Smooth muscle cell of the brain vasculature (primary cell): ENCODE measurements at regions not wholly inside any gene's neighbourhood (a gene's known extent, or its start where the extent isn't known, plus 50 kb on each side); places are given as distances from the start of the nearest gene placed in this dataset.
"Not testable (repeated sequence)": the region's sequence is repeated elsewhere in the genome, so short reads cannot be mapped to it uniquely, and the experiment has no call there.

Experiments used
- DNase-seq: peaks from one replicate; pipeline ENCODE4 v3.0.0-alpha.2; 2012; ENCODE audit warnings: low read depth, low spot score

DNA sequence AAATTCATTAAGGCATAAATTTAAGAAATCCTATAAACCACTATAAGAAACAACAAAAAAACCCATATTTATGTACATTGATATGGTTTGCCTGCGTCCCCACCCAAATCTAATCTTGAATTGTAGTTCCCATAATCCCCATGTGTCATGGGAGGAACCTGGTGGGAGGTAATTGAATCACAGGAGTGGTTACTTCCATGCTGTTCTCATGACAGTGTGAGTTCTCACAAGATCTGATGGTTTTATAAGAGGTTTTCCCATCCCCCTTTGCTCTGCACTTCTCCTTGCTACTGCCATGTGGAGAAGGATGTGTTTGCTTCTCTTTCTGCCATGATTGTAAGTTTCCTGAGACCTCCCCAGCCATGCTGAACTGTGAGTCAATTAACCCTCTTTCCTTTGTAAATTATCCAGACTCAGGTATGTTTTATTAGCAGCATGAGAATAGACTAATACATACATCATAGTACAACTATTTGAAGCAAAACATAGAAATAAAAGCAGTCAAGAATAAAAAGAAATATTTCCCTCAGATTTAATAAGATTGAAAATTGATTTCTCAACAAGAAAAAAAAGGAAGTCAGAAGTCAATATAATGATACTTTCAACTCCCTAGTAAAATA, 209.0 kb upstream of the GPC6 start:
- DNase-seq: no peak

DNA sequence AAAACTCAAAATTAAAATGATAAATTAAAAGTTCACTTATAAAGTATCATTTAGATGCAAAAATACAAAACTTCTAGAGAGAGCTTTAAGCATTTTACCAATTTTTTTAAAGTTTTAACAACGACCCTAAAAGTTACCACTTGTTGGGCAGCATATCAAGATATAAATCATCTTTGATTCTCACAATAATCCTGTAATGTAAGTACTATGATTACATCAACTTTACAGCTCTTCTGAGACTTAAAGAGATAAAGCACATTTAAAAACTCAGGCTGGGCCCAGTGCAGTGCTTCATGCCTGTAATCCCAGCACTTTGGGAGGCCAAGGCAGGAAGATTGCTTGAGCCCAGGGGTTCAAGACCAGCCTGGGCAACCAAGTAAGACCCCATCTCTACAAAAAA, 202.7 kb upstream of the GPC6 start:
- DNase-seq: no peak

DNA sequence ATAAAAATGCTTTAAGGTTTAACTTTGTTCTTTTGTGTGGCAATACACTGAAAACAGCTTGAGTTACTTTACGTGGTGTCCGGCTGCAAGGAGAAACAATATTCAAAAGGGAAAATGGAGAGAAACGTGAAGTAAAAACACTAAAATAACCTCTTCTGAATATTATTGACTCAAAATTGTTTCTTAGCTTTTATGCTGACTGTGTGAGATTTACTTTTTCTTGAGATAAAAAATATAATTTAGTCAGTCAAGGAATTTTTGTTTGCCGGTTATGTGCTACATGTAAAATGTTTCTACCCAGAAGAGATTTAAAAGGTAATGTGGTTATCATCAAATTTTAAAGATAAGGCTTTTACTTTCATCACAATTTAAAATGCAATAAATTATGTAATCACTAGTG, 200.6 kb upstream of the GPC6 start:
- DNase-seq: no peak

DNA sequence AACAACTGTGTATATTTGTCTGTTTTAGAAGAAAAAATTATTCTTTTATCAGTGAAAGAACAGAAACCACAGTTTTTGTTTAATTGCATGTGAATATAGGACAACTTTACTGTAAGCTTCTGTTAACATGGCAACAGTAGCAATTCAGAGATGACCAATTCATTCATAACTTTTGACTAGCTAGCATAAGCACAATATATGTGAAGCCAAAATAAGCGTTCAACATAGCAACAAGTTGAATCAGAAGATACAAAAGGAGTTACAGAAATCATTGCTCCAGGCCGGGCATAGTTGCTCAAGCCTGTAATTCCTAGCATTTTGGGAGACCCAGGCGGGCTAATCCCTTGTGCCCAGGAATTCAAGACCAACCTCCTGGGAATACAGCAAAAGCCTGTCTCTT, 197.1 kb upstream of the GPC6 start:
- no peak for DNase-seq

DNA sequence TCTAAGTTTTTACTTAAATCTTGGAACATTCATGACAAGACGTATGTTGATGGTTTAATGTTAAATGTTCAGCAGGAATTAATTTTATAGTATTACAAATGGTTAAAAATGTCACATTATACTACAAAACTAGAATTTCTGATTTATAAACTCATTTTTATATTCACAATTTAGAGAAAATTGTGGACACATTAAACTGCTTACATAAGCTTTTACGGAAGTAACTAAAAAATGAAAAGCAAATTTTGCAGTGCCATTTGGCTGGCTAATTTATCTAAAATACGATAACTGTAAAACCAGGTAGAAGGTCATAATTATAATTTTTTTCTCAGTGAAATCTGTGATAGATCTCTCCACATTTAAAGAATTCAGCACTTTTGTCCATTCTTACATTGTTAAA, 190.2 kb upstream of the GPC6 start:
- no peak for DNase-seq

DNA sequence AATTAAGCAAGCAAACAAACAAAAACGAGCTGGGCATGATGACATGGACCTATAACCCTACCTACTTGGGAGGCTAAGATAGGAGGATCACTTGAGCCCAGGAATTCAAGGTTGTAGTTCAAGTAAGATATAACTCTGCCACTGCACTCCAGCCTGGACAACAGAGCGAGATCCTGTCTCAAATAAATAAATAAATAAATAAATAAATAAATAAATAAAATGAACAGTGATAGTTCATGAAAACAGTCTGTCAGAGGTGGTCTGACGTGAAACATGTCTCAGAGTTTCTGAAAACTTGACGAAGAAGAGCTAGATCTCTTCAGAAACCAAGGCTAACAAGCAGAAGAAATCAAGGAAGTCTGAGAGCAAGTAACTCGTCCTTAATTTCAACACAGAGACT, 188.8 kb upstream of the GPC6 start:
- DNase-seq: no peak

DNA sequence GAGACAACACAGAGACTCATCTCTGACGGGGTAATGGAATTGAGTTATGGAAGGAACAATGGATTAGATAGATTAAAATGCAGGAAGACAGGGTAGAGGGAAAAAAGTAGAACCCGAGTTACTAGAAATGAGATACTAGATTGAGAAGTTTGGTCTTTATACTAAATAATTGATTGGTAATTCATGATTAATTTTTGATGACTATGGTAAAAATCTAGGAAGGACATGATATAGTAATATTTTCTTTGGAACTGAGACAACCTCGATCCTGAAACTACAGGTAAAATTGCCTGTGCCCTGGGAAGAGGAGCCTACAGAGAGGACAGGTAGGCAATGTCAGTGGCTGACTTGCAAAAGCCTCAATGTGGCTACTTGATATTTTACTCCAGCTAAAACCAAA, 188.4 kb upstream of the GPC6 start:
- DNase-seq: no peak

DNA sequence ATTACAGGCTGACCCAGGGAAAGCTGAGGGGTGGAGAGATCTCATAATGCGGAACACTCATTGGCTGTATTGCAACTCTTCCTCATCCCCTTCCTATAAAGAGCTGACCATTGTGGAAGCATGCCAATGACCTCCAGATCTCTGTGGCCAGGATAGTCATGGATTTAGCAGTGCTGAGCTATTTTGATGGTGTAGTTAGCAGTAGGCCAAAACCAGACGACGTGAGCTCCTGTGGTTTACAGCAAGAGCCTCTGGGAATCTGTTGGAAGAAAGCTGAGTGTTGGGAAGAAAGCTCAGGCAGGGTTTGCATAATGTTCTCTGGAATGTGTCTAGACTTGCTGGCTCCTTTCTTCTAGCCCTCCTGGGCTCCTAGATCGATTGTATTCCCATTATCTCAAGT, 187.5 kb upstream of the GPC6 start:
- DNase-seq: no peak

DNA sequence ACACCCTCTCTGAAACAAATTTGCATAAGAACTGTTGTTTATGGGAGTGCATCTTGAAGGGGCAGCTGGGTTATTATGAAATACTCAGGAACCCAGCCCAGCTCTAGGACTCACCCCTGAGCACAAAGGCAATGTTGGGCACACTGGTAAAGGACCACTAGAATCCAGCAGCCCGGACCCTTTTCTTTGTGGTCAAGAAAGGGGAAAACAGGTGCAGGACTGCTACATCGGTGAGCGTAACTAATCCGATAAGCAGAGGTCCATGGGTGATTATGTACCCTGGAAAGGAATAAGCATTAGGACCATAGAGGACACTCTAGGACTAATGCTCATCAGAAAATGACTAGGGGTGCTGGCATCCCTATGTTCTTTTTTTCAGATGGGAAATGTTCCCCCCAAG, 185.0 kb upstream of the GPC6 start:
- DNase-seq: not testable (repeated sequence)

DNA sequence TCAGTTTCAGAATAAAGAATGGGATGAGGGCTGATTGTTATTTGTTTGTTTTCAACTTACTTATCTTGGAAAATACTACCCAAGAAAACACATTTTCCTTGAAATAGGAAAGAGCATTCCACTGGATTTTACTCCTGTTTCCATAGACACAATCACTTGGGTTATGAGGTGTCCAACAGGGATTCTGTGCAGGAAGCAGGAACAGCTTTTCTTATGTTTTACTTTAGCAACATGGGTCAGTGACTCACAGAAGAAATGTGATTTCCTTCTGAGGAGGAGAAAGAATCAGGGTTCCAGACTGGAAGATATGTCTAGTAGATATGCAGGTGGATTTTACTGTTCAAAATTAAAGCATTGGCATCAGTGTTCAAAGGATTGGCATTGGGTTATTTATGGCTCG, 180.8 kb upstream of the GPC6 start:
- DNase-seq: no peak

DNA sequence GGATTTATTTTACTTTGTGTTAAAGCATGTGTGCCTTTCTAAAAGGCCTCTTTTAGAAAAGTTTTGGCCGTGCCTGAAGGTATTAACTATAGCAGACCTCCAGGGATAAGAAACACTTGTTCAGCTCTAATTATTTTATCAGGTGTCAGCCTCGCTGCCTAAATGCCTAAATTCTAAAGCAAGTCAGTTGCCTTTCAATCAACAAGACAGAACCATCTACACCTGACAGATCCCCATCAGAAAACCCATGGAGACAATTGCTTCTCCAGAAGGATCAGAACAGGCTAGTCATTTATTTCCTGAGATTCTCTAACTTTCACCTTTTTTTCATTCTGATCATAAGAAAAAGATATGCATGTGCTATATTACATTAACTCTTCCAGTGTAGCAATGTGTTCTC, 171.4 kb upstream of the GPC6 start:
- DNase-seq: no peak

DNA sequence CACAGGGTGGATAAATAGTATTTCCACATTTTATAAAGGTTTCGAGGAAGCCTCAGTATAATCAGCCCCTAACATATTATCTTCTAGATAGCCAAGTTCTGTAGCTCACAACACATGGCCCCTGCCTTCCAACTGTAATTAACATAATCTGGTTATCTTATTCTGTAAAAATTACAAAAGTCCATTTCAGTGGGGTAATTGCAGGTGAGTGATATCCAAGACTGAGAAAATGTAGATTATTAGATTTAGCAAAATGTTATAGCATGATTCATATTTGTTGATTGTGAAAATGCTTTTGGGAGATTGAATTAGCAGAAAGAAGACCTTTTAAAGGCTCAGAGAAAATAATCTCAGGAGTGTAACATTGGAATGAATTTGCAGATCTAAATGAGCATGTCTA, 168.3 kb upstream of the GPC6 start:
- DNase-seq: no peak

DNA sequence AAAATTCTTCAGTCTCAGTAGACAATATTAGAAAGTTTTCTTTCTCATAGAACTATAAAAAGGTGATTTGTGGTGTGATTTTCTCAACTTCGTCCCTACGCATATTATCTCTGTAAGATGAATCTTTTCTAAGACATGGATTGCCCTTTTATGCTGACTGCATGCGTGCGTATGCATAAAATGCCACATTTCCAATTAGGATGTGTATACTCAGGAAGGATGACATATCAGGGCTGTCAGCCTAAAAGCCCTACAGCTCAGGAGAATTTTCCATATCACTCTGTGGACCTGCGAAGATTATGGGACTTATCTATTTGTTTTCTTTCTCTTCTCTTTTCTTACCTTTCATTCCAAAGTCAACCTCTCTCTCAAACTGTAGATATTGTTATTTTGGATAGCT, 166.5 kb upstream of the GPC6 start:
- DNase-seq: no peak

DNA sequence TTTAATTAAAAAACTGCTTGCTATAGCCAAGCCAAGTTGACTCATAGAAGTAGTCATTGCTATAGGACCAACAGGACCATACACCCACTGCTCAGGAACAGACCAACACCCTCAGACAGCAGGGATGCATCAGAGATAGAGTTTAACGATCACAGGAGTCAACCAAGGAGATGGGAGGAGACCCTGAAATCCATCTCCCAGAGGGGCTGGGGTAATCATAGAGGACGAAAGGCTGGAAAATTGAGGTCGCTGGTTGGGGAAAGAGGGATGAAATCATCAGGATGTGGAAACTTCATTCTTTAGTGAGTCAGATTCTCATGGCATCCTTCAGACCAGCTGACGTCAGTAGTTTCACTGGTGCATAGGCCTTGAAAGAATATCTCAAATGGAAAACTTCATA, 160.4 kb upstream of the GPC6 start:
- no peak for DNase-seq

DNA sequence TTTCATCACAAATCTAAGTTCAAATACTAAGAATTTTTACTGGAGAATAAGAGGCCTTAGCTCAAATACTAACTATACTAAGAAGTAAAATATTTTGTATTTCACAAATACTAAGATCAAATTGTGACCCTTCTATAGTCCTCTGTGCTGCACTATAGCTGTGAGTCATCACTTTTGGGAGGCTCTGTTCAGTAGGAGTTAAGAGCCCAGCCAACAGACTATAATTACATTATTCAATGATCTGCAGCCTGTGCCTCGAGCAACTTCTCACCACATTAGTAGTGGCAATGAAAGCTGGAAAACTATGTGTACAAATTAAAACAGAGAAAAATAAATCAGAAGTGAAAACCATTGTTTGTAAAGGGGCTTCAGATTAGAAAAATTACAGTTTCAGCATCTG, 147.3 kb upstream of the GPC6 start:
- no peak for DNase-seq

DNA sequence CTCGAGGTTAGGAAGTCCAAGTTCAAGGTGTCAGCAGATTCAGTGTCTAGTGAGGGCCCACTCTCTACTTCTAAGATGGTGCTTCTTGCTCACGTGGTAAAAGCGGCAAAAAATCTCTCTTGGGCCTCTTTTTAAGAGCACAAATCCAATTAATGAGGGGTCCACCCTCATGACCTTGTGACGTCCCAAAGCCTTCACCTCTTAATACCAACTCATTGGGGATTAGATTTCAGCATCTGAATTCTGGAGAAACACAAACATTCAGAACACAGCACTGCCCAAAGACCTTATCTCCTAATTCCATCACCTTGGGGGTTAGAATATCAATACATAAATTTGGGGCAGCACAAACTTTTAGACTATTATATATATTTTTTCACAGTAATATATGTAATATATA, 146.4 kb upstream of the GPC6 start:
- no peak for DNase-seq

DNA sequence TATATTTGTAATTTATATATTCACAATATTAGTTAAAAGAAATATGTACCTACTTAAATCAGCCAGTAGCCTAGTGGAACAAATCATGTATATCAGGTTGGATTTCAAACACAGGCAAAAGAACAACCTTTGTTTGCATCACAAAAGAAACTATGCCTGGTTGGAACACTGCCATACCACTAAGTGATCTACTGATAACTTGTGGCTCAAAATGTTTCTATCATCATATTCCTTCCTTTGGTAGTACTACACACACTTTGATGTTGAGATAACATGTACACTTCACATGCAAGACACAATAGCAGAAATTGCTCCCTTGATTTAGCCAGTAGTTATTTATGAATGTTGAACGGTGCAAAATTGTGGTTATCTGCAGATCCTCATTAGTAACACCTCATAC, 146.0 kb upstream of the GPC6 start:
- DNase-seq: no peak

DNA sequence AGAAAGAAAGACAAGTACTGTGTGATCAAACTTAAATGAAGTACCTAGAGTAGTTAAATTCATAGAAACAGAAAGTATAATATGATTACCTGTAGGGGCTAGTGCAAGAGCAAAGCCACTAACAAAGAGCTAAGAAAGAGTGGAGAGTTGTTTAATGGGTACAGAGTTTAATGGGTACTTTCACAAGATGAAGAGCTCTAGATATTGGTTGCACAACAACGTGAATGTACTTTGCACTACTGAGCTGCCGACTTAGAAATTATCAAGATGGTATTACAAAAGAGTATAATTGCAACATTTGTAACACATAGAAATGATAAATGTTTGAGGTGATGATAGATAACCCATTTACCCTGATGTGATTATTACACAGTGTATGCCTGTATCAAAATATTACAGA, 140.3 kb upstream of the GPC6 start:
- no peak for DNase-seq

DNA sequence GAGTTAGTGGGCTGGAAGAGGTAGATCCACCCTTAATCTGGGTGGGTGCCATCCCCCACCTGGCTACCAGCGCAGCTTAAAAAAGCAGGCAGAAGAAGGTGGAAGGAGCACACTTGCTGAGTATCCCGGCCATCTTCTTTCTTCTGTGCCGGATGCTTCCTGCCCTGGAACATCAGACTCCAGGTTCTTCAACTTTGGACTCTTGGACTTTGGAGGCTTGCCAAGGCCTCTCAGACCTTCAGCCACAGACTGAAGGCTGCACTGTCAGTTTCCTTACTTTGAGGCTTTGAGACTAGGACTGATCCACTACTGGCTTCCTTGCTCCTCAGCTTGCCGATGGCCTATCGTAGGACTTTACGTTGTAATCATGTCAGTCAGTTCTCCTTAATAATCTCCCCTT, 127.6 kb upstream of the GPC6 start:
- DNase-seq: no peak

DNA sequence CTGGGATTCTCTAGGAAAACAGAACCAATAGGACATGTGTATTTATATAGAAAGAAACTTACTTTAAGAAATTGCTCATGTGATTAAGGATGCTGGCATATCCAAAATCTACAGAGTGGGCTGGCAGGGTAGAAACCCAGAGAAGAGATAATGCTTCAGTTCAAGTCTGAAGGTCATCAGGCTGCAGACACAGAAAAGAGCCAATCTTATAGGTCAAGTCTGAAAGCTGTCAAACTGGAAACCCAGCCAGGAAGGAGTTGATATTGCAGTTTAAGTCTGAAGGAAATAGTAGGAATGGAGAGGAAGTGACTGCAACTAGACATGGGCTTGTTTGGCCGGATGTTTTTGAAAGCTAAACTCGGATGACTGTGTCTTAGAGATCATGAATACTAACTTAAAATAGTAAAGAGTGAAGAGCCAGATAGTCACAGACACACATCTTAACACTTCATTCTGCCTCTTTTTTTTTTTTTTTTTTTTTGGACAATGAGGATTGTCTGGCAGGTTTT, 125.3 kb upstream of the GPC6 start:
- no peak for DNase-seq

DNA sequence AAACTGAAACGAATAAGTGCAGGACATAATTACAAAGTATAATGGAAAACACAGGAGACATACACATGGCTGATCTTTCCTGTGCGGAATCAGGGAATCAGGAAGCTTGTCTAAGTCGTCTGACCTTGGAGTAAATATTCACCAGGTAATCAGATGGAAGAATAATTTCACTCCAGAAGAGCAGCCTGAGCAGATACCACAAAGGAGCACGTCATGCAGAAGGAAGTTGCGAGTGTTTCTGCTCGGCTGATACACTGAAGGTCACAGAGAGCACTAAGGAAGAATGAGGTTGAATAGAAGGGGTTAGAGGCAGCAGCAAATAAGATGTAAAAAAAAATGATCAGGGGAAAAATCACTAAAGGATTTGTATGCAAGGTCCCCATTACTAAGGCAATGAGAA, 122.3 kb upstream of the GPC6 start:
- DNase-seq: no peak

DNA sequence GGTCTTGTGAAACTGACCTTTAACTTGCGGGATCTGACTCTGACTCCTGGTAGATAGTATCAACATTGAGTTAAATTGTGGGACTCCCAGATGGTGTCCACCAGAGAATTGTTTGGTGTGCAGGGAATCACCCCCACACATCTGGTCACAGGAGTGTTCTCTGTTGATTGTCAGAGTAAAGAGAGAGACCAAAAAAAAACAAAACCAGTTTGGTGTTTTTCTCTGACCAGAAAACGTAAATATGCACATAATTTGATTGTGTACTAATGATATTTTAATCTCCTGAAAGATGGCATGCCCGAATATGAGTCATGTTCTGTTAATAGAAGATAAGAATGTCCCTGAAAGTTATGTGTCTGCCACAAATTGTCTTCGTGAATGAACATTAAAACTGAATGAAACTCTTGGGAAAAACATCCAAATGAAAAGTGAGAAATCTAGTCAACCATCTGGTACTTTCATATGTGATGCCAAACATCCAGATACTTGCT, 118.5 kb upstream of the GPC6 start:
- no peak for DNase-seq

DNA sequence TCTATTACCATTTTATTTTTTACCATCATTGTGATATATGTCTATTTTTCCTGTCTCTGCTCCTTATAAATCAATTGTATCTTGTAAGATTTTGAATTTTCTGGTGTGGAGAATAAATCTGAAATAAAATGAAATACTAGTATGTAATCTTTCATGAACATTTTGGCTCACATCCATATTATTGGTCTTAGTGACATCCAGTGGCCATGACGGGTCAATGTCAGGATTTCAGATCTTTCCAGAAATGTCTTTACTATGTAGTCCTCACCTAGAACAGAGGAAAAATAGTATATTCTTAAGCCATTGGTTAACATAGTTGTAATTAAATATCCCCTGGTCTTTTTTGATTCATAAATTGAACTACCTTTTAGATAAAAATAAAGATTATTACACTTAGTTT, 109.8 kb upstream of the GPC6 start:
- no peak for DNase-seq

DNA sequence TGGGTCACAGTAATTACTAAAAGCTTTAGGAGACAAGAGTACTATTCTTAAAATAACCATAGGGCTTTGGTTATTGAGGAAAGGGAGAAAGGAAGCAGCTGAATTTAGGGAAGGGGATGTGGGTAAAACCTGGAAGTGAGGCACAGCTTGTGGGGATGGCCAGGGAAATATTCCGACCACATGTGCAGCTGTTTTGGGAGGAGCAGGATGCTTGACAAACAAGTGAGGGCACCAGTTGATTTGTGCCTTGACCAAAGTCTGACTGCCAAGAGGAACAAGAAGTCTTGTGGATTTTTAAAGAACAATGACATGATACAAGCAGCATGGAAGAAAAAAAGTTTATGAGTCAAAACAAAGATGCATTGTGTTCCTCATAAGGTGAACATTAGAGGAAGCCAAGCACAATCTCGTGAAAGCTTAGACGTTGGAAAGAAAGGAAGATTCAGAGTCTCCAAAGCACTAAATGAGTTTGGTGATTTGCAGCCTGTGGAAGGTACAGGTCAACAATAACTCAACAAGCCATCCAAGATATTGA, 108.5 kb upstream of the GPC6 start:
- no peak for DNase-seq
